ENCODE measurements at regions not wholly inside any gene's neighbourhood (a gene's known extent, or its start where the extent isn't known, plus 50 kb on each side); places are given as distances from the start of the nearest gene placed in this dataset.

GRCh38 chr6:17015144-17015543, 86.7 kb upstream of the STMND1 start:
- no peak for TF ChIP-seq CTCF (conservative IDR thresholded peaks at IDR 0.05)
- no peak for TF ChIP-seq ZFX (IDR thresholded peaks at IDR 0.05)
